NCI-H524 (cell line): ENCODE measurements at regions not wholly inside any gene's neighbourhood (a gene's known extent, or its start where the extent isn't known, plus 50 kb on each side); places are given as distances from the start of the nearest gene placed in this dataset.

ENCODE experiments used
- DNase-seq, 2 experiments: peaks; one replicate each; lab custom pipeline; 2025; lab: John Stamatoyannopoulos, UW

DNA sequence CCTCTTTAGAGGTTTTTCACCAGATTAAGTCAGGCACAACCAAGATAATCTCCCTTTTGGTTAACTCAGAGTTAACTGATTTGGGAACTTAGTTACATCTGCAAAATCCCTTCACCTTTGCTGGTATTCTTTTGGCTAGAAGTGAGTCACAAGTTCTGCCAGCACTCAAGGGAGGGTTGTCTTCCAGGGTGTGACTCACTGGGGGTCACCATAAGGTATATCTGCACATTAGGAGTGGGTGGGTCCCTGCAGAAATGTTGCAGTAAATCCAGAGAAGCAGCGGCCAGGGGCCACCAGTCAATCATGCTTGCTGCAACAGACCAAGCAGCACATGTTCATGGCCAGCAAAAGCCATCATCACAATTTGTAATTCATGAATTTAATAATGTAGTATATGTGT is 59.8 kb upstream of the MAML3 start:
- no peak for DNase-seq

GRCh38 chr4:140213116-140213515 is 59.1 kb upstream of the MAML3 start:
- DNase-seq: no peak

GRCh38 chr4:140212646-140213045 is 58.7 kb upstream of the MAML3 start:
- DNase-seq: no peak

- no peak for DNase-seq
These were observed 58.2 kb upstream of the MAML3 start for GRCh38 chr4:140212194-140212593.

- DNase-seq: no peak
These were observed 57.7 kb upstream of the MAML3 start for GRCh38 chr4:140211693-140212092.

GRCh38 chr4:140211161-140211560 is 57.2 kb upstream of the MAML3 start:
- no peak for DNase-seq

DNA sequence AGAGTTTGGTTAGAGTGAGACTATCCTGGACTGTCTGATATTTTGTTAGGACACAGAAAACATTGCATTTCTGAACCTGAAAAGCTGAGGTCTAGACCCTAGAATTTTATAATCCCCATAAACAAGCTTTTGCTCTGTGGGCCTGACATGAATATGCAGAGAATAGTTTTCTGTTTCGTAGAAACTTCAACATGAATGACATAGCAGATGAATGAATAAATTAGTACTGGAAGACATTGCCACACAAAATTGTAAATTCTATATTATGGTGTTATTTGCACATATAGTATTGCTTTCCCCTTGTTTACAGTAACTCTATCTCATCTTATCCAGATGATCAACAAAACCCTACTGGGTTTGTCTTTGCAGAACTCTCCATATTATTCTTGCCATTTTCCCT is 54.9 kb upstream of the MAML3 start:
- DNase-seq: no peak
